NB4 (cell line): ENCODE measurements at regions not wholly inside any gene's neighbourhood (a gene's known extent, or its start where the extent isn't known, plus 50 kb on each side); places are given as distances from the start of the nearest gene placed in this dataset.

Source experiments
- CTCF ChIP-seq: IDR thresholded peaks from one replicate; pipeline ENCODE4 v1.5.1; 2012; ENCODE audit warnings: low read depth, low read length
- POLR2A ChIP-seq: IDR thresholded peaks from 2 replicates; pipeline ENCODE4 v1.6.1; 2011; ENCODE audit warnings: mild to moderate bottlenecking; ENCODE audit not compliant: insufficient read length; ENCODE audit errors: extremely low read depth
- TF ChIP-seq, protein P1 (sequence below): IDR thresholded peaks from 2 replicates; pipeline ENCODE4 v1.6.1; 2011; ENCODE audit warnings: low read depth, low read length

GRCh38 chr14:53882684-53883083 lies 73.9 kb downstream of the BMP4 start:
- TF ChIP-seq CTCF (no peak), POLR2A (no peak)
- TF ChIP-seq, protein P1, sequence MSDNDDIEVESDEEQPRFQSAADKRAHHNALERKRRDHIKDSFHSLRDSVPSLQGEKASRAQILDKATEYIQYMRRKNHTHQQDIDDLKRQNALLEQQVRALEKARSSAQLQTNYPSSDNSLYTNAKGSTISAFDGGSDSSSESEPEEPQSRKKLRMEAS: no peak
